ENCODE measurements at regions not wholly inside any gene's neighbourhood (a gene's known extent, or its start where the extent isn't known, plus 50 kb on each side); places are given as distances from the start of the nearest gene placed in this dataset.

DNA sequence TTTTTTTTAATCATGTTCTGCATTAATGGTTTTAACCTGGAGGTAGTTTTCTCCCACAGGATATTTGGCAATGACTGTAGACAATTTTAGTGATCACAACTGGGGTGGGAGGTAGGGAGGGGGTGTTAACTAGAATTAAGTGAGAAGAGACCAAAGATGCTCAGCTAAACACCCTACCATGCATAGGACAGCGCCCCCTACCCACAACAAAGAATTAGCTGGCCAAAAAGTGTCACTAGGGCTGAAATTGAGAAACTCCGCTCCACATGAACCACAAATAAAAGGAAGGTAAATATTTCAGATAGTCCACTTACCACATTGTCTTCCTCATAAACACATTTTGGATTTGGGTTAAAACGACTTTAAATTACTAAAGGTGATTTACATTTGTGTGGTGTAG is 942.6 kb downstream of the SUCLG1 start:
- TF ChIP-seq, protein P1, sequence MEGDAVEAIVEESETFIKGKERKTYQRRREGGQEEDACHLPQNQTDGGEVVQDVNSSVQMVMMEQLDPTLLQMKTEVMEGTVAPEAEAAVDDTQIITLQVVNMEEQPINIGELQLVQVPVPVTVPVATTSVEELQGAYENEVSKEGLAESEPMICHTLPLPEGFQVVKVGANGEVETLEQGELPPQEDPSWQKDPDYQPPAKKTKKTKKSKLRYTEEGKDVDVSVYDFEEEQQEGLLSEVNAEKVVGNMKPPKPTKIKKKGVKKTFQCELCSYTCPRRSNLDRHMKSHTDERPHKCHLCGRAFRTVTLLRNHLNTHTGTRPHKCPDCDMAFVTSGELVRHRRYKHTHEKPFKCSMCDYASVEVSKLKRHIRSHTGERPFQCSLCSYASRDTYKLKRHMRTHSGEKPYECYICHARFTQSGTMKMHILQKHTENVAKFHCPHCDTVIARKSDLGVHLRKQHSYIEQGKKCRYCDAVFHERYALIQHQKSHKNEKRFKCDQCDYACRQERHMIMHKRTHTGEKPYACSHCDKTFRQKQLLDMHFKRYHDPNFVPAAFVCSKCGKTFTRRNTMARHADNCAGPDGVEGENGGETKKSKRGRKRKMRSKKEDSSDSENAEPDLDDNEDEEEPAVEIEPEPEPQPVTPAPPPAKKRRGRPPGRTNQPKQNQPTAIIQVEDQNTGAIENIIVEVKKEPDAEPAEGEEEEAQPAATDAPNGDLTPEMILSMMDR (IDR thresholded peaks at IDR 0.05): no peak
- TF ChIP-seq POLR2A (IDR thresholded peaks at IDR 0.05): no peak
- TF ChIP-seq EP300 (IDR thresholded peaks at IDR 0.05): no peak
